ENCODE measurements at regions not wholly inside any gene's neighbourhood (a gene's known extent, or its start where the extent isn't known, plus 50 kb on each side); places are given as distances from the start of the nearest gene placed in this dataset.

DNA sequence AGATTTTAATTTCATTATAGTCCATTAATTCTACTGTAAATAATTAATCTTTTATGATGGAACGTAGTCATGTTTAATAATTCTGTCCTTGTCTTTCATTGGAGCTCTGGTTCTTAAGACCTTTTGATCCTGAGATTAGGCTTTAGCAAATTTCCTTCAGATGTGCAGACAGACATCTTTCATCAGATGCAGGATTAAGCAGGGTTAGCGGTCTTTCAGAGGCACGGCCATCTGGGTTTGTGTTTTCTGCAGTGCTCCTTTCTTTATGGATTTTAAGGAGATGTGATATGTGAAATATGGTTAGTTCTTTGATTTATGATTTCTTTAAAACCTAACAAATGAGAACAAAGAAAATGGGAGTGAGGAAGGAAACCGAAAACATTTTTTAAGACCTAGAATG lies 643.9 kb upstream of the SGCG start:
- Histone ChIP-seq H2AFZ (ENCODE audit: low read depth, low read length) (no peak overlapping the region), H3K4me3 (ENCODE audit: low read length) (no peak overlapping the region), H3K9me3 (ENCODE audit: low read length) (no peaks in the 10 kb centered on the region), H3K27me3 (ENCODE audit: insufficient read depth, low read length) (no peaks in the 10 kb centered on the region), H3K36me3 (ENCODE audit: insufficient read depth, low read length) (no peaks in the 10 kb centered on the region), H3K4me1 (ENCODE audit: insufficient read depth, low read length) (no peaks in the 10 kb centered on the region)

DNA sequence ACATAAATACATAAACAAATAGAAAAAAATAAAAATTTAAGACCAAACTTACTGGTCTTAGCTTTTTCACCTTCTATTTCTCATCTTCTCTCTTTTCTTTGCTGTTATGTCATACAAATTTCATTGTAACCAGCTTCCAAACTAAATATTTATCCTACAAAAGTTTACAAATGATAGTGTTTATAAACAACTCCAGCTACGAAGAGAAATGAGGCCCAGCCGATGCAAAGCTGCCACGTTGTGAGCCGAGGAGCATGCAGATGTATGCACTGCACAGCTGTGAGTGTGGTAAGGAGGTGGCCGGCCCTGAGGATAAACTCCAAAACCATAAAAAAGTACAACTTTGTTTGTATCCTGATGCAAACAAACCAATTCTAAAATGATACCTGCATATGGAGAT lies 642.4 kb upstream of the SGCG start:
- Histone ChIP-seq H3K27me3 (ENCODE audit: insufficient read depth, low read length) (no peaks in the 10 kb centered on the region), H3K9me3 (ENCODE audit: low read length) (no peaks in the 10 kb centered on the region), H3K4me1 (ENCODE audit: insufficient read depth, low read length) (no peaks in the 10 kb centered on the region), H3K36me3 (ENCODE audit: insufficient read depth, low read length) (no peaks in the 10 kb centered on the region), H2AFZ (ENCODE audit: low read depth, low read length) (no peak overlapping the region), H3K4me3 (ENCODE audit: low read length) (no peak overlapping the region)

DNA sequence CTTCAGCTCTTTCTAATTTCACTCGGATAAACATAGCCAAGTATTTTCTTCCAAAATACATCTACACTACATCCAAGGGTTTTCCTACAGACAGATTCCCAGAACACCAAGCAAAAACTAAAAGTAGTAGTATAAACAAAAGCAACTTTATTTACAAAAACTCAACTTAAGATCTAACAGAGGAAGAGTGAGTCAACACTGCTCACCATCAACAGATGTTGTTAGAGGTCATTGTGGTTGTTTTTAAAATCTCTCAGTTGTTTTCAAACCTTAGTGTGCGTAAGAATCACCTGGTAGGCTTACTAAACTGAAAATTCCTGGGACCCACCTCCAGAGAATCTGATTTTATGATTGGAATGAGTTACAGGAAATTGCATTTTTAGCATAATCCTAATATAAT lies 631.7 kb upstream of the SGCG start:
- H3K4me1 ChIP-seq (ENCODE audit: insufficient read depth, low read length), result no peaks in the 10 kb centered on the region
- H3K36me3 ChIP-seq (ENCODE audit: insufficient read depth, low read length), result no peaks in the 10 kb centered on the region
- no peak overlapping the region for H3K4me3 ChIP-seq (ENCODE audit: low read length)
- no peak overlapping the region for H2AFZ ChIP-seq (ENCODE audit: low read depth, low read length)
- H3K27me3 ChIP-seq (ENCODE audit: insufficient read depth, low read length), result no peaks in the 10 kb centered on the region
- no peaks in the 10 kb centered on the region for H3K9me3 ChIP-seq (ENCODE audit: low read length)

DNA sequence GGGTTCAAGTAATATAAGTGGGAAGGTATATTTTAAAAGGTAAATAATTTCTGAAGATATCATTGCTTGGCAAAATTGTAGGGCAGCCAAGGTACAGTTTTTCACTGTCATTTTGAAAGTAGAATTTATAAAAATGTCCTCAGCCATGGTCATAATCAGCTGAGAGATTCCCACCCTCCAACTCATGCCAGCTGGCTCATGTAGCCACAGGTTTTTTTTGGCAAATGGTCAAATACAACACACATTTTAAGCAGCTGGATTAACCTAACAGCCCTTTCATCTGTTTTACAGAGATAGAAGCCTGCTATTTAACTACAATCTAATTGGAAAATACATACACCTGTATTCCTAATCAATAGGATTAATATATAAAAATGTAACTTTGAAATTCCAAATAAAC lies 619.2 kb upstream of the SGCG start:
- Histone ChIP-seq H3K4me1 (ENCODE audit: insufficient read depth, low read length) (no peaks in the 10 kb centered on the region), H3K27me3 (ENCODE audit: insufficient read depth, low read length) (no peaks in the 10 kb centered on the region)

DNA sequence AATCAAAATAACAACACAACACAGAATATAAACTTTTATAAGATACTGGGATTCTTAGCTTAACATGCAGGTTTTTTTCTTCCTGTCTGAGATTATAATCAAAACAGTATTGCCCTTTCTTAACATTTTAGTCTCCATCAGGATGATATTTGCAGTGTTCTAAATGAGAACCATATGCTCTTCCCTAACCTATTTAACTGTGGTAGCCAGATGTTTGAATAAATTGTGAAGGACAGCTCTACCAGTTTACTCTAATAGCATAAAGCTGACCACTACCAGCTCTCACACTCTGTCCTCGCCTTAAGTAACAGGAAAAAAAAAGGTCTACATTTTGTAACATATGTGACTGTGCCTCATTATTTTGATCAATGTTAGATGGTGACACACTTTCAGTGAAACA lies 618.7 kb upstream of the SGCG start:
- no peaks in the 10 kb centered on the region for H3K4me1 ChIP-seq (ENCODE audit: insufficient read depth, low read length)
- no peak overlapping the region for H3K4me3 ChIP-seq (ENCODE audit: low read length)
- no peaks in the 10 kb centered on the region for H3K9me3 ChIP-seq (ENCODE audit: low read length)
- H3K27me3 ChIP-seq (ENCODE audit: insufficient read depth, low read length), result no peaks in the 10 kb centered on the region
- H3K36me3 ChIP-seq (ENCODE audit: insufficient read depth, low read length), result no peaks in the 10 kb centered on the region
- H2AFZ ChIP-seq (ENCODE audit: low read depth, low read length), result no peak overlapping the region

More for the DNA sequence above, 619.2 kb upstream of the SGCG start:
- Histone ChIP-seq H2AFZ (ENCODE audit: low read depth, low read length) (no peak overlapping the region), H3K9me3 (ENCODE audit: low read length) (no peaks in the 10 kb centered on the region), H3K4me3 (ENCODE audit: low read length) (no peak overlapping the region), H3K36me3 (ENCODE audit: insufficient read depth, low read length) (no peaks in the 10 kb centered on the region)

DNA sequence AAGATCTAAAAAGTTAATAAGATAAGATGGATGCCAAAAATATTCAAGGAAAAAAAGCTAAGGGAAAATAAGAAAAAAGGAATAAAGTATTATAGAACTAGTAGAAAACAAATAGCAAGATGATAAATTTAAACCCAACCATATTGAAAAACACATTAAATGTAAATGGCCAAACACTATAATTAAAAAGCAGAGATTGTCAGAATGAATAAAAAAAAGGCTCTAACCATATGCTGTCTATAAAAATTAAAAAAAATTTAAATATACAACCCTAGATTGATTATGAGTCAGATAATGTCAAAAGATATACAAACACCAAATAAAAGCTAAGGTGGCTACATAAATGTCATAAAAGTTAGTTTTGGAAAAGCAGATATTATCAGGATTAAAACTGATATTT lies 617.5 kb upstream of the SGCG start:
- H2AFZ ChIP-seq (ENCODE audit: low read depth, low read length), result no peak overlapping the region
- H3K4me1 ChIP-seq (ENCODE audit: insufficient read depth, low read length), result no peaks in the 10 kb centered on the region
- no peaks in the 10 kb centered on the region for H3K9me3 ChIP-seq (ENCODE audit: low read length)
- no peaks in the 10 kb centered on the region for H3K36me3 ChIP-seq (ENCODE audit: insufficient read depth, low read length)
- H3K27me3 ChIP-seq (ENCODE audit: insufficient read depth, low read length), result no peaks in the 10 kb centered on the region
- H3K4me3 ChIP-seq (ENCODE audit: low read length), result no peak overlapping the region

DNA sequence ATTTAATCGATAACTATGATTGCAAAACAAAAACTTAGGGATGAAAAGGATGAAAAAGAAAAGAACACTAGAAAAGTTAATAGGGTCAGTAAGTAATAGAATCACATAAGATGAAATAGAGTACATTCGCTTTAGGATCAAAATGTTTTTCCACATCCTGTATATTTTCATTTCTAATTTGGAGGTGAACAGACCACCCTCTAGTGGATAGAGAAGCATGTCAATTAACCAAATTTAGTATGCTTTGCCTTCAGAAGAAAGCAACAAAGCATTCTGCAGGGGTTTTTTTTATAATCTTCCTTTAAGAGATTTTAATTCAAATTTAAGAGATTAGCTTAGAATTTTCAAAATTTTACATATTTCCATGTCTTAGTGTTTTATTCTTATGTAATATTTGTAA lies 611.0 kb upstream of the SGCG start:
- Histone ChIP-seq H2AFZ (ENCODE audit: low read depth, low read length) (no peak overlapping the region), H3K4me3 (ENCODE audit: low read length) (no peak overlapping the region), H3K4me1 (ENCODE audit: insufficient read depth, low read length) (no peaks in the 10 kb centered on the region), H3K9me3 (ENCODE audit: low read length) (no peaks in the 10 kb centered on the region), H3K27me3 (ENCODE audit: insufficient read depth, low read length) (no peaks in the 10 kb centered on the region), H3K36me3 (ENCODE audit: insufficient read depth, low read length) (no peaks in the 10 kb centered on the region)

DNA sequence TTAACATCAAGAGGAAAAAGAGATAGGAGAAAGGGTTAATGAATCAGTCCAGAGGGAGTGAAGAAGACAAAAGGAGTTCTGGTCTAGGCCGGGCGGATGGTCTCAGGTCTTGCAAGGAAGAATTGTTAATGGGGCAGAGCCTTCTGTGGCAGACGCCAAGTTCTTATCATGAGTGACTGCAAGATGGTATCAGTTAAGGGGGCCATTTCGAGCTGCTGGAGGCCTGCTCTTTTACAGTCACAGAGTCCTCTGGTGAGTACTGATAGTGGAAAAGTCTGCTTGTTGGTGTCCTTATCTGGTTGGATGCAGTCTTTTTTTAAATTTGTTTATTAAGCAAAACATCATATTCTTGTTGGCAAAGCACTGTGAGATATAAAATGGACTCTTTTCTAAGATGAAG lies 590.9 kb upstream of the SGCG start:
- Histone ChIP-seq H3K27me3 (ENCODE audit: insufficient read depth, low read length) (no peaks in the 10 kb centered on the region), H3K36me3 (ENCODE audit: insufficient read depth, low read length) (no peaks in the 10 kb centered on the region), H3K4me3 (ENCODE audit: low read length) (no peak overlapping the region), H3K9me3 (ENCODE audit: low read length) (no peaks in the 10 kb centered on the region), H3K4me1 (ENCODE audit: insufficient read depth, low read length) (no peaks in the 10 kb centered on the region), H2AFZ (ENCODE audit: low read depth, low read length) (no peak overlapping the region)

DNA sequence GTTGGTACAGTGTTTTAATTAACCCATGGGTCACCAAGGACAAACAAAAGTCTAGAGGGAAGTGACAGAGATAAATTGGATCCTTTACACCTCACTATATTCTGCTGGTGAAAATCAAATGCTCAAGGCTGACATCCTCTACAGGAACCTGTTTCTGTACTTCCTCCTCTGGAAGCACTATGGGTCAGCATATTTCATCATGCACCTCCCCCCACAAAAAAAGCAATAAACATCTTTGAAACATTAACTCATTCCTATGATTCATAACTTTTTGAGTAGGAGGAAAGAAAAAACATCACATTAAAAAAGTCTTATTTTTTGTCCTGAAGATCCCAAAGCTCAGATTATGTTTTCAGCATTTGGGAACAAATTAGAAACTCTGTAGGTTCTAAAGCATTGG lies 588.3 kb upstream of the SGCG start:
- Histone ChIP-seq H2AFZ (ENCODE audit: low read depth, low read length) (no peak overlapping the region), H3K4me3 (ENCODE audit: low read length) (no peak overlapping the region), H3K36me3 (ENCODE audit: insufficient read depth, low read length) (no peaks in the 10 kb centered on the region), H3K27me3 (ENCODE audit: insufficient read depth, low read length) (no peaks in the 10 kb centered on the region), H3K9me3 (ENCODE audit: low read length) (no peaks in the 10 kb centered on the region), H3K4me1 (ENCODE audit: insufficient read depth, low read length) (no peaks in the 10 kb centered on the region)

DNA sequence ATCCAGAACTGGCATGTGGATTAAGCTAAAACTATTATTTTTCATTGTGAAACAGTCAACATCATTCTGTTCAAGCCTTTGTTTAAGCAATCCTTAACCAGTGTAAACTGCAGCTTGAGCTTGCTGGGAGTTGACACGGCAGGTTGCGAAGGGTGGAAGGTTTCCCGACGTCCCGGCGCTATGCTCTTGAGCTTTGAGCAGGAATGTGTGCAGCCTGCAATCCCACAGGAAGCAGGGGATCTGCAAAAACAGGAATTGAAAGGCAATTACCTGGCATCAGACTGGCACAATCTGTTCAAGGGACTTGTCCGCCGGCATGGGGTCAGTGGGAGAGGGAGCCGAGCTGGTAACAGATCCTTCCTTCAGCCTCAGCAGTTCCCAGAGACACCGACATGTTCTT lies 586.7 kb upstream of the SGCG start:
- Histone ChIP-seq H3K36me3 (ENCODE audit: insufficient read depth, low read length) (no peaks in the 10 kb centered on the region), H3K9me3 (ENCODE audit: low read length) (no peaks in the 10 kb centered on the region), H3K4me1 (ENCODE audit: insufficient read depth, low read length) (no peaks in the 10 kb centered on the region), H3K4me3 (ENCODE audit: low read length) (no peak overlapping the region), H3K27me3 (ENCODE audit: insufficient read depth, low read length) (no peaks in the 10 kb centered on the region), H2AFZ (ENCODE audit: low read depth, low read length) (no peak overlapping the region)

DNA sequence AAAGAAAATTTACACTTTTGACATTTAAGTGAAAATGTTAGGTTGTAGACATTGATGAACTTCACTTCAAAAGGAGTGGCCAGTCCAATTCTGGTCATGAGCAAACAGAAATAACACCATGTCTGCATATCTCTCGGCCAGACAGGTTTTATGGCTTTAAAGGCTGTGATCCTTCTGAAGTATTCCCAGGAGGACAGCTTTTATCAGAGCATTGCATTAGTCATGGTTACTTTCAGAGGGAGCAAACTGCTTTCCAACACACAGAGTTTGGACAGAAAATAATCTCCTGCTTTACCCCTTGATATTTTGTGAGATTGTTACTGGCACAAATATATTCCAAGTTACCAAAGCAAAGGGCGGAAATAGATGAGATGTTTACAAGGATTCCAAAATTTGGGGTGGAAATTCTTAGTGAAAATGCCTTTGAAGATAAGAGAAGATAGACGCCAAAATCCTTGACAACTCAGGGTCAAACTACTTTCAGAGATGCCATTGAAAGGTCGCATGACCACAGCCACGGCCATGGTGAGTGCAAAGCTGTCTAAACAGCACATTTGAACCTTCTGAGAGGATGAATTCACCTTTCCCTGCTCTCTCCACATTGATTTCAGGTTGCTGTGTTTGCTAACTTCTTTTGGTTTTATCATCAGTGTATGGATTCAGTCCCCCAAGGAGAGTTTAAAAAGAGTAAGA lies 584.5 kb upstream of the SGCG start:
- Histone ChIP-seq H3K27me3 (ENCODE audit: insufficient read depth, low read length) (no peaks in the 10 kb centered on the region), H3K36me3 (ENCODE audit: insufficient read depth, low read length) (no peaks in the 10 kb centered on the region), H3K4me3 (ENCODE audit: low read length) (no peak overlapping the region), H3K9me3 (ENCODE audit: low read length) (no peaks in the 10 kb centered on the region), H2AFZ (ENCODE audit: low read depth, low read length) (no peak overlapping the region), H3K4me1 (ENCODE audit: insufficient read depth, low read length) (no peaks in the 10 kb centered on the region)

DNA sequence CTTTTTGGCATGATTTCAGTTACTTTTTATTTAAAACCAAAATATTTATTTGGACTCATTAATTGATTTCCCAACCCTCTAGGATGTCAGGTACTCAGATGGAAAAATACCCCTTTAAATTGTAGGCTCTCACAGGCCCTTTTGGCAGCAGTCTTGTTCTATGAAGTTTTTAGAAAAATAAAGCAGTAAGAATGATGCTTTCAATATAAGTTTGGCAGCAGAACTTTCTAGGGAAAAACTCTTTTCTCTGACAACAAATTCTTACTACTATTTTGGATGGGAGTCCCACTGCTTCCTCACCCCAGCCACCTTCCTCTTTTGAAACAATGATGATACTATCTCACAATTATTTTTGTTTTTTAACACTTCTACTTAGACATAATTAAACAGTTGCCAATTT lies 581.6 kb upstream of the SGCG start:
- Histone ChIP-seq H3K27me3 (ENCODE audit: insufficient read depth, low read length) (no peaks in the 10 kb centered on the region), H3K4me1 (ENCODE audit: insufficient read depth, low read length) (no peaks in the 10 kb centered on the region), H3K9me3 (ENCODE audit: low read length) (no peaks in the 10 kb centered on the region), H2AFZ (ENCODE audit: low read depth, low read length) (no peak overlapping the region), H3K36me3 (ENCODE audit: insufficient read depth, low read length) (no peaks in the 10 kb centered on the region), H3K4me3 (ENCODE audit: low read length) (no peak overlapping the region)

DNA sequence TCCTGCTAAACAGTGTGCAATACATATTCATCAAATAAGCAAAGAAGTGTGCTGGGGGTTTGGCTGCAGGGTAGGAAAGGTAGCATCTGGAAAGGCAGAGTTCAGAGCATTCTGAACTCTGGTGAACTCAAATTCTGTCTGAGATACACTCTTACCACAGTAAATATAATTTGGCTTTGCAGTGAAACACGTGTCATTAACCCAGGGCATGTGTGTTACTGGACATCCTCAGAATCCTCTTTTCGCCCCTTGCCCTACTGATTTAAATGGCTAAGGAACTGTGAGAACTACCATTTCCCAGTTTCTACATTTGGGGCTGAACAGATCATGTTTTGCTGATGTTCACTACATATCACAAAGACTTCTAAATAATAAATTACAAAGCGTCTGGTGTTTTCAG lies 562.8 kb upstream of the SGCG start:
- Histone ChIP-seq H2AFZ (ENCODE audit: low read depth, low read length) (no peak overlapping the region), H3K9me3 (ENCODE audit: low read length) (no peaks in the 10 kb centered on the region), H3K4me1 (ENCODE audit: insufficient read depth, low read length) (no peaks in the 10 kb centered on the region), H3K27me3 (ENCODE audit: insufficient read depth, low read length) (no peaks in the 10 kb centered on the region), H3K36me3 (ENCODE audit: insufficient read depth, low read length) (no peaks in the 10 kb centered on the region), H3K4me3 (ENCODE audit: low read length) (no peak overlapping the region)

DNA sequence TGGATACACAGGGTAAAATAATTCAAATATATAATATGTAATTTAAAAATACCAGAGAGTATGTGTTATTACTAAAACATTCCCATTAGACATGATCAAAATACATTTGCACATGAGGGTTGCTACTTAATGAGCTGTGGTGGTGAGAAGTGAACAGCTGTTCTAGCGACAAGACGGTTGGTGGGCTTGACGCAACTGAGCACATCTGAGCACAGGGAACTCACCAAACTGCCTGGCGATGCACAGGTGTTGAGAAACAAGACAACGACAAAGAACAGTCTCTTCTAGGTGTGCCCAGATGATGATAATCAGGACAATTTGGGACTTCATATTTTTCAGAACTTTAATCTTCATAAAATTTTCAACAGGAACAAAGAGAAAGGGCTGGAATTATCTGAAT lies 555.1 kb upstream of the SGCG start:
- Histone ChIP-seq H3K4me1 (ENCODE audit: insufficient read depth, low read length) (no peaks in the 10 kb centered on the region), H3K27me3 (ENCODE audit: insufficient read depth, low read length) (no peaks in the 10 kb centered on the region), H3K36me3 (ENCODE audit: insufficient read depth, low read length) (no peaks in the 10 kb centered on the region), H3K4me3 (ENCODE audit: low read length) (no peak overlapping the region), H3K9me3 (ENCODE audit: low read length) (no peaks in the 10 kb centered on the region), H2AFZ (ENCODE audit: low read depth, low read length) (no peak overlapping the region)

All from neuron (in vitro differentiated cells).